ENCODE measurements at regions not wholly inside any gene's neighbourhood (a gene's known extent, or its start where the extent isn't known, plus 50 kb on each side); places are given as distances from the start of the nearest gene placed in this dataset.

DNA sequence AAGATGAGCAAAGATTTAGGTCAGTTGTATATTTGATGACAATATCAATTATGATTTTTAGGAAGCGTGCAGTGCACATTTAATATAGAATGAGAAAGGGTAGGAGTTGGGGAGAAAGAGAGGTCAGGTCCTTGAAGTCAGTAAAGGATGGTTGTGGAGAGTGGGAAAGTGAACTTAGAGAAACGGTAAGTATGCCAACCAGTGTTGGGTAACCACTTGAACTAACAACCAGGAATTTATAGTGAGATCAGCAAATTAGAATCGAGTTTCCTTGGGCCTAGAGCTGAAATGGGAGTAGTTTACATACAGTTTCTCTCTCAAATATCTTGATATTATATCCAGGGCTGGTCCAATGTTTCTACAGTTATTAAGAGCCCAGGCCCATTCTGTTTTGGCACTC lies 188.5 kb upstream of the RBMS3 start:
- TF ChIP-seq, protein P1, sequence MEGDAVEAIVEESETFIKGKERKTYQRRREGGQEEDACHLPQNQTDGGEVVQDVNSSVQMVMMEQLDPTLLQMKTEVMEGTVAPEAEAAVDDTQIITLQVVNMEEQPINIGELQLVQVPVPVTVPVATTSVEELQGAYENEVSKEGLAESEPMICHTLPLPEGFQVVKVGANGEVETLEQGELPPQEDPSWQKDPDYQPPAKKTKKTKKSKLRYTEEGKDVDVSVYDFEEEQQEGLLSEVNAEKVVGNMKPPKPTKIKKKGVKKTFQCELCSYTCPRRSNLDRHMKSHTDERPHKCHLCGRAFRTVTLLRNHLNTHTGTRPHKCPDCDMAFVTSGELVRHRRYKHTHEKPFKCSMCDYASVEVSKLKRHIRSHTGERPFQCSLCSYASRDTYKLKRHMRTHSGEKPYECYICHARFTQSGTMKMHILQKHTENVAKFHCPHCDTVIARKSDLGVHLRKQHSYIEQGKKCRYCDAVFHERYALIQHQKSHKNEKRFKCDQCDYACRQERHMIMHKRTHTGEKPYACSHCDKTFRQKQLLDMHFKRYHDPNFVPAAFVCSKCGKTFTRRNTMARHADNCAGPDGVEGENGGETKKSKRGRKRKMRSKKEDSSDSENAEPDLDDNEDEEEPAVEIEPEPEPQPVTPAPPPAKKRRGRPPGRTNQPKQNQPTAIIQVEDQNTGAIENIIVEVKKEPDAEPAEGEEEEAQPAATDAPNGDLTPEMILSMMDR (IDR thresholded peaks at IDR 0.05): no peak
- no peak for TF ChIP-seq POLR2AphosphoS5 (IDR thresholded peaks at IDR 0.05)

All from upper lobe of left lung (tissue), 4 donors.